Large intestine (tissue), 3 donors: ENCODE measurements at regions not wholly inside any gene's neighbourhood (a gene's known extent, or its start where the extent isn't known, plus 50 kb on each side); places are given as distances from the start of the nearest gene placed in this dataset.

Experiments used
- DNase-seq, 2 donors: peaks; one replicate each; pipeline versions ENCODE4 v3.0.0 to v3.0.0-alpha.2; 2013
- H3K27ac ChIP-seq: one replicate; pipeline ENCODE4 v1.5.1; 2013; ENCODE audit warnings: low read length
- H3K27me3 ChIP-seq: 2 replicates; pipeline ENCODE4 v1.6.1; 2013; ENCODE audit warnings: low read length; ENCODE audit not compliant: control insufficient read depth, insufficient read depth
- H3K36me3 ChIP-seq: 2 replicates; pipeline ENCODE4 v1.6.1; 2013; ENCODE audit warnings: low read length; ENCODE audit not compliant: control insufficient read depth, insufficient read depth
- H3K4me1 ChIP-seq: one replicate; pipeline ENCODE4 v1.6.1; 2013; ENCODE audit warnings: low read length; ENCODE audit not compliant: control insufficient read depth, insufficient read depth
- H3K4me3 ChIP-seq: one replicate; pipeline ENCODE4 v1.5.1; 2013; ENCODE audit warnings: low read length
- H3K9me3 ChIP-seq: one replicate; pipeline ENCODE4 v1.6.1; 2013; ENCODE audit warnings: mild to moderate bottlenecking, low read depth, low read length, moderate library complexity; ENCODE audit not compliant: control insufficient read depth
- WGBS: methylation state at CpG from one replicate; pipeline ENCODE4 v1.1.5; 2013; ENCODE audit warnings: low lambda C conversion rate; ENCODE audit not compliant: insufficient coverage; 5-methylcytosine and 5-hydroxymethylcytosine counted together

GRCh38 chr12:125263385-125263784, 198.2 kb downstream of the AACS start:
- Histone ChIP-seq H3K4me3 (no peak overlapping the region), H3K27ac (no peak overlapping the region), H3K36me3 (no peaks in the 10 kb centered on the region), H3K9me3 (no peaks in the 10 kb centered on the region), H3K27me3 (no peaks in the 10 kb centered on the region), H3K4me1 (no peaks in the 10 kb centered on the region)
- no peak for DNase-seq
- 100% methylated on average over 1 of the region's 8 CpGs for WGBS

GRCh38 chr12:125267114-125267513, 201.9 kb downstream of the AACS start:
- Histone ChIP-seq H3K27me3 (no peaks in the 10 kb centered on the region), H3K36me3 (no peaks in the 10 kb centered on the region), H3K4me3 (no peak overlapping the region), H3K4me1 (no peaks in the 10 kb centered on the region), H3K9me3 (no peaks in the 10 kb centered on the region), H3K27ac (no peak overlapping the region)
- no CpG with 5 or more reads among the region's 5 CpGs for WGBS
- no peak for DNase-seq

- Histone ChIP-seq H3K9me3 (no peaks in the 10 kb centered on the region), H3K4me3 (no peak overlapping the region), H3K36me3 (no peaks in the 10 kb centered on the region), H3K27me3 (no peaks in the 10 kb centered on the region), H3K4me1 (no peaks in the 10 kb centered on the region), H3K27ac (no peak overlapping the region)
- 20% methylated on average over 1 of the region's 5 CpGs for WGBS
- DNase-seq, result no peak
Measured at GRCh38 chr12:125269276-125269675, 204.0 kb downstream of the AACS start.

GRCh38 chr12:125271892-125272291, 206.7 kb downstream of the AACS start:
- no peaks in the 10 kb centered on the region for H3K36me3 ChIP-seq
- no peak for DNase-seq
- H3K4me3 ChIP-seq, result no peak overlapping the region
- H3K4me1 ChIP-seq, result no peaks in the 10 kb centered on the region
- H3K27me3 ChIP-seq, result no peaks in the 10 kb centered on the region
- H3K27ac ChIP-seq, result no peak overlapping the region
- WGBS, result no CpG with 5 or more reads among the region's 4 CpGs
- H3K9me3 ChIP-seq, result no peaks in the 10 kb centered on the region

GRCh38 chr12:125272383-125272933, 207.2 kb downstream of the AACS start:
- H3K4me1 ChIP-seq, result no peaks in the 10 kb centered on the region
- H3K27ac ChIP-seq, result no peak overlapping the region
- H3K36me3 ChIP-seq, result no peaks in the 10 kb centered on the region
- no peak overlapping the region for H3K4me3 ChIP-seq
- H3K27me3 ChIP-seq, result no peaks in the 10 kb centered on the region
- no peak for DNase-seq
- H3K9me3 ChIP-seq, result no peaks in the 10 kb centered on the region
- no CpG with 5 or more reads among the region's 14 CpGs for WGBS

- Histone ChIP-seq H3K36me3 (no peaks in the 10 kb centered on the region), H3K27me3 (peaks cover 7% of the 10 kb centered on the region), H3K27ac (no peak overlapping the region), H3K4me1 (no peaks in the 10 kb centered on the region), H3K9me3 (no peaks in the 10 kb centered on the region), H3K4me3 (no peak overlapping the region)
- no peak for DNase-seq
- 100% methylated on average over 1 of the region's 10 CpGs for WGBS
Measured at GRCh38 chr12:125276567-125276966, 211.3 kb downstream of the AACS start.

- 40% methylated on average over 1 of the region's 20 CpGs for WGBS
- H3K4me3 ChIP-seq, result no peak overlapping the region
- peaks cover 7% of the 10 kb centered on the region for H3K27me3 ChIP-seq
- no peak for DNase-seq
- H3K4me1 ChIP-seq, result no peaks in the 10 kb centered on the region
- no peak overlapping the region for H3K27ac ChIP-seq
- H3K9me3 ChIP-seq, result no peaks in the 10 kb centered on the region
- no peaks in the 10 kb centered on the region for H3K36me3 ChIP-seq
Measured at GRCh38 chr12:125280482-125281377, 215.5 kb downstream of the AACS start.

- no peak for DNase-seq
- Histone ChIP-seq H3K27ac (no peak overlapping the region), H3K36me3 (no peaks in the 10 kb centered on the region), H3K4me3 (no peak overlapping the region), H3K9me3 (no peaks in the 10 kb centered on the region), H3K27me3 (peaks cover 7% of the 10 kb centered on the region), H3K4me1 (no peaks in the 10 kb centered on the region)
- WGBS, result no CpG with 5 or more reads among the region's 7 CpGs
Measured at GRCh38 chr12:125282921-125283320, 217.7 kb downstream of the AACS start.

GRCh38 chr12:125283521-125283920, 218.3 kb downstream of the AACS start:
- H3K27ac ChIP-seq, result no peak overlapping the region
- WGBS, result no CpG with 5 or more reads among the region's 9 CpGs
- H3K4me3 ChIP-seq, result no peak overlapping the region
- no peaks in the 10 kb centered on the region for H3K4me1 ChIP-seq
- H3K9me3 ChIP-seq, result no peaks in the 10 kb centered on the region
- H3K36me3 ChIP-seq, result no peaks in the 10 kb centered on the region
- H3K27me3 ChIP-seq, result peaks cover 7% of the 10 kb centered on the region
- DNase-seq, result no peak

- Histone ChIP-seq H3K27ac (no peak overlapping the region), H3K27me3 (peaks cover 7% of the 10 kb centered on the region), H3K36me3 (no peaks in the 10 kb centered on the region), H3K4me3 (no peak overlapping the region), H3K4me1 (no peaks in the 10 kb centered on the region), H3K9me3 (no peaks in the 10 kb centered on the region)
- no CpG with 5 or more reads among the region's 5 CpGs for WGBS
- no peak for DNase-seq
Measured at GRCh38 chr12:125284087-125284486, 218.9 kb downstream of the AACS start.
